GM21619 (cell line): ENCODE measurements at regions not wholly inside any gene's neighbourhood (a gene's known extent, or its start where the extent isn't known, plus 50 kb on each side); places are given as distances from the start of the nearest gene placed in this dataset.
"Not testable (repeated sequence)": the region's sequence is repeated elsewhere in the genome, so short reads cannot be mapped to it uniquely, and the experiment has no call there.

Source experiments
- ATAC-seq: cut with Tn5 transposase; IDR thresholded peaks from one replicate; pipeline ENCODE4 v1.9.1; 2021; ENCODE audit not compliant: unreplicated experiment

DNA sequence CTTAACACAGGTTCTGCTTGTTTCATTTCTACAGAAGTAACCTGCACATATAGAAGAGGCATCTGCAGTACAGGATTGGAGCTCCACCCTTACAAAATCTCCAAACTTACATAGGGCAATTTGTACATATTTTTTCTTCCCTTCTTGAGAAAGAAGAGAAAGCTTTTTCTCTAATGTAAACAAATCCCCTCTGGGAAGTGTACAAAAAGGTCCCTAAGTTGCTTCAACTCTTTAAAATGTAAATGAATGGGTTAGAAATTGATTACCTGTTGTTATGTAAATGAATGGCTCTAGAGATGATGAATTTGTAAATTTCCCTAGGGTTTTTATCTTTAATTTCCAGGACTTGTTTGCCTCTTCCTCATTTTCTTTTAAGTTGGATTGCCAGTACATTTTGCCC, 1183.7 kb downstream of the MRPL39 start:
- ATAC-seq = no peak

DNA sequence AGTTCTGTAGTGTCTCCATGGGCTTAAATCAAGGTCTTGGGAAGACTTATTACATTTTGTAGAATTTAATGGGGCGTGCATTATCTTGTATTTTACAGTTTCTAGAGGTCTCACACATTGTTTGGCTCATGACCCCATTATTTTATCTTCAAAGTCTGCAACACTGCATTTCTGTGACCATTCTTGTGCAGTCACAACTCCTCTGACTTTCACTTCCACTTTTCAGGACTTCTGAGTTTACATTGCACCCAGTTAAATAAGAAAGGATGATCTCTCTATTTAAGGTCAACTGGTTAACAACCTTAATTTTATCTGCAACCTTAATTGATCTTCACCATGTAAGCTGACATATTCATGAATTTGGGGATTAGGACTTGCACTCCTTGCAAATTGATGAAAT, 1186.6 kb downstream of the MRPL39 start:
- no peak for ATAC-seq

DNA sequence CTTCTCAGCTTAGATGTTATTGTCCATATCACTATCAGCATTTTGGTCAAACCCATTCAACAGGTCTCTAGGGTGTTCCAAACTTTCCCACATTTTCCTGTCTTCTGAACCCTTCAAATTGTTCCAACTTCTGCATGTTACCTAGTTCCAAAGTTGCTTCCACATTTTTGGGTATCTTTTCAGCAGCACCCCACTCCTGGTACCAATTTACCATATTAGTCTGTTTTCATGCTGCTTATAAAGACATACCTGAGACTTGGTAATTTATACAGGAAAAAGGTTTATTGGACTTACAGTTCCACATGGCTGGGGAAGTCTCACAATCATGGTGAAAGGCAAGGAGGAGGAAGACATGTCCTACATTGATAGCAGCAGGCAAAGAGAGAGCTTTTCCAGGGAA, 1187.6 kb downstream of the MRPL39 start:
- not testable (repeated sequence) for ATAC-seq

DNA sequence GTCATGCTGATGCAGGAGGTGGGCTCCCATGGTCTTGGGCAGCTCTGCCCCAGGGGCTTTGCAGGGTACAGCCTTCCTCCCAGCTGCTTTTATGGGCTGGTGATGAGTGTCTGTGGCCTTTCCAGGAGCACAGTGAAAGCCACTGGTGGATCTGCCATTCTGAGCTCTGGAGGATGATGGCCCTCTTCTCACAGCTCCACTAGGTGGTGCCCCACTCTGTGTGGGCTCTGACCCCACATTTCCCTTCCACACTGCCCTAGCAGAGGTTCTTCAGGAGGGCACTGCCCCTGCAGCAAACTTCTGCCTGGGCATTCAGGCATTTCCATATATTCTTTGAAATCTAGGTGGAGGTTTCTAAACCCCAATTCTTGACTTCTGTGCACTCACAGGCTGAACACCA, 1188.6 kb downstream of the MRPL39 start:
- ATAC-seq = no peak

DNA sequence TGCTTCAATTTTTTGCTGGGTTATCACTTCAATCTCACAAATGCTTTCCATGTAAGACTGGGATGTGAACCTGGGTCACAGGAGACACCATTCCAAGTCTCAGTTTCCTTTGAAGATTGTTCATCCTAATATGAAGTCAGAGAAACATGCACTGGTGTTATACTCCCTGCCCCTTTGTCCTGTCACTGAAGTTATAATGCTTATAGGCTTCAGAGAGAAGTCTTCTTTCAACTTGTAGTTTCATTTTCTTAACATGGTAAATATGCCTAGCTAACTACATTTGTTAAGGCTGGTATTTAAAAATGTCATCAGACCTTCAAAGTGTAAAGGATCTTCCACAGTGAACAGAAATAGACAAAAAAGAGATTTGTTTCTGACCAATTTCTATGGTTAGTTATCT, 1195.9 kb downstream of the MRPL39 start:
- ATAC-seq = no peak

DNA sequence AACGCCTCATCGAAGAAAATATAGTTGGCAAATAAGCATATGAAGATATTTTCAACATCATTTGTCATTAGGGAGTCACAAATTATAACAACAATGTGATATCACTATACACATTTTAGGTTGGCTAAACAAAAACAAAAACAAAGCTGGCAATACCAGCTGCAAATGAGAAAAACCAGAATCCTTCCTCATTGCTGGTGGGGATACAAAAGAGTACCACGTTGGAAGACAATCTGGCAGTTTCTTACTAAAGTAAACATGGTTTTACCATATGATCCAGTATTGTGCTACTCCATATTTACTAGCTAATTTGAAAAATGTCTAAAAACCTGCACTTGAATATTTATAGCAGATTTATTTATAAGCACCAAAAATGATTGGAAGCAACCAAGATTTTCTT, 1204.1 kb downstream of the MRPL39 start:
- ATAC-seq = no peak

DNA sequence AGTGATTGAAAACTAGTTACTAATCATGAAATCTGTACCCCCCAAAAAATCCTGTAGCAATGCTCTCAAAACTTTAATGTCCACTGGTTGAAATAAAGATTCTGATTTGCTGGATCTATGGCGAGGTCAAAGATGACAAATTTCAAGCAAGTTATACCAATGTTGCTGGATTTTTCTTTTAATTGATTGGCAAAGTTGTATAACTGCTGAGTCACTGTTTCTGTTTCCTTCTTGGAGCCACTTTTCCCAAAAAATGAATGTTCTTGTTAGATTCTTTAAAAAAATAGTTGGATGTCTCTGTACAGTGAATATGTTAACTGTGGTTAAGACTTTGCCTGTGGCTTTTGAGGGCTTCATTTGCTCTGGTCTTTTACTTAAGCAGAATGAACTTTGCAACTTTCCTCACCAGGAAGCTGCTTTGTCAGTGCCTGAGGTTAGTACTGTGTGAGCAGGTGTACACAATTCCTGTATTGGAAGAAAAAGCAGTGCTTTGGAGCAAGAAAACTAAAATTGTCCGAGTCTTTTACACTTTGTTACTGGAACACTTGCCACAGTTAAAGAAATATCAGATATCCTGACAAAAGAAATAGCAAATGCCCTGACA, 1211.9 kb downstream of the MRPL39 start:
- ATAC-seq = no peak

DNA sequence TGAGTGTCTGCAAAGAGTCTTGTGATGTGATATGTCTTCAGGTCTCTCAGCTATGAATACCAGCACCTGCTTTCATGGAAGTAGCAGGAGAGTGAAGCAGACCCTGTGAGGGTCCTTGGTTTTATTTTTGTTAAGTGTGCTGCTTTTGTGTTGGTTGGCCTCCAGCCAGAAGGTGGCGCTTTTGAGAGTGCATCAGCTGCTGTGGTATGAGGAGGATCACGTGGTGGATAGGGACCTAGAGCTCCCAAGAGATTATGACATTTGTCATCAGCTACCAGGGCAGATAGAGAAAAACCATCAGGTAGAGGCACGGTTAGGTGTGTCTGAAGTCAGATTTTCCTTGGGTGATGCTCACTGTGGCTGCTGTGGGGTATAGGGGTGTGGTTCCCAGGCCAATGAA, 1232.1 kb downstream of the MRPL39 start:
- peak; percentile 57 for ATAC-seq

DNA sequence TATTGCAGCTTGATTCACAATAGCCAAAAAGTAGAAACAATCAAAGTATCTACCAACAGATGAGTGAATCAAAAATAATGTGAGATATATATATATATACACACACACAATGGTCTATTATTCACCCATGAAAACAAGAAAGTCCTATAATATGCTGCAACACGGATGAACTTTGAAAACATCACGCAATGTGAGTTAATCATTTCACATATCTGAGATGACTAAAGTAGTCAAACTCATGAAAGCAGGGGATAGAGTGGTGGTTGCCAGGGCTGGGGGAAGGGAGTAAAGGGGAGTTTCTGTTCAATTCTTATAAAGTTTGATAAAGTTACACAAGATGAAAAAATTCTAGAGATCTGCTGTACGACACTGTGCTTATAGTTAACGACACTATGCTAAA, 1234.8 kb downstream of the MRPL39 start:
- ATAC-seq = no peak

DNA sequence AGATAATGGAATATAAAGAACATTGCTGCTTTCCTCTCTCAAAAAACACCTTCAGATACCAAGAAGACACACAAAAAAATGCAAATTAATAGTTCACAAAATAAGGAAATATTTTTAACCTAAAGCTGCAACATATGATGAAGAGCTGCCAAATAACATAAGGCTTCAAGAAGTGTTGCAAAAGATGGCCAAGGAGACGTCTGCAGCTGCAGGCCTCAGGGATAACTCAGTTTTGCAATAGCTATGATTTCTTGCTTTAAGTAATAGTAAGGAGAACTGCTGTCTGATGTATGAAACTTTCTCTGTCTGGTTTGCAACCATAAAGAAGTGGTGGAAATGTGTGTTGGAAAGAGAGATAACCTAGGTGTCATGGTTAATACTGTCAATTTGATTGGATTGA, 1237.5 kb downstream of the MRPL39 start:
- ATAC-seq = no peak

DNA sequence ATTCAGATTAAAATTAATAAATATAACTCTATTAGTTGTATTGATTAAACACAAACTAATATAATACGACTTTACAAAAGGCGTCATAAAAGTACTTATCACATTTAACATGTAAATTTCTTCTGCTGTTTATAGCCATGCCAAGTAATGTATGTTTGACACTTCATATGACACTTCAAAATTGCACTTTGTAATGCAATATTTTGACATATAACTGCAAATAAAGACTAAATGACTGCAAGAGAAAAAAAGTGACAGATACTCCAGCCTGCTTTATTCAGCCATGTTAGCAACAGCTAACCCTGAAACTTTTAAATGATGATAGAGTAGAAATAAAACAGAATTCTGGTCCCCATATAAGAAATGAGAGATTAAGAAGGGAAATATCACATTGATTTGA, 1238.0 kb downstream of the MRPL39 start:
- no peak for ATAC-seq

DNA sequence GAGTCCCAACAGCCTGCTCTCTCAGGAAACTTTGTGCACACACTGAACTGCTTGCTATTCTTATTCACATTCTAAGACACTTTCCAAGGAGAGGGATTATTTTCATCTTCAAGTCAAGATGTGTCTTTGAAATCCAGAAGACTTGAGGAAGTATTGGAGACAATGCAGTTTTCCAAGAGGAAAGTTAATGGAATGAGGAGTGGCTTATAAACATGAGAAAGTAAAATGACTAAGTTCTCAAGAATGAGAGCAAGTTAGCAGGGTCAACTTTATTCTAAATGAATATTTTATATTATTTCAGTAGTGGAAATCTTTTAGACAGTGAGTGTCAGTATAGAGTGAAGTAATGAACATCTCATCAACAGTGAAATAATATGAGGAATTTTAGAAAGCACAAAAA, 1239.3 kb downstream of the MRPL39 start:
- ATAC-seq = no peak

DNA sequence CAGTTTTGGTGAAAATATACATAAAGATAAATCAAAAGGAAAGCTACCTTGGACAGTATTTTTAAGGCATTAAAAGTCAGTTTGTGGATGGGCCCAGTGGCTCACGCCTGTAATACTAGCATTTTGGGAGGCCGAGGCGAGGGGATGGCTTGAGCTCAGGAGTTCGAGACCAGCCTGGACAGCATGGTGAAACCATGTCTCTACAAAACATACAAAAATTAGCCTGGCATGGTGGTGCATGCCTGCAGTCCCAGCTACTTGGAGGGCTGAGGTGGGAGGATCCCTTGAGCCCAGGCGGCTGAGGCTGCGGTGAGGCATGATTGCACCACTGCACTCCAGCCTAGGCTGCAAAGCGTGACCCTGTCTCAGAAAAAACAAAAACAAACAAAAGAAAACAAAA, 1253.8 kb downstream of the MRPL39 start:
- no peak for ATAC-seq

DNA sequence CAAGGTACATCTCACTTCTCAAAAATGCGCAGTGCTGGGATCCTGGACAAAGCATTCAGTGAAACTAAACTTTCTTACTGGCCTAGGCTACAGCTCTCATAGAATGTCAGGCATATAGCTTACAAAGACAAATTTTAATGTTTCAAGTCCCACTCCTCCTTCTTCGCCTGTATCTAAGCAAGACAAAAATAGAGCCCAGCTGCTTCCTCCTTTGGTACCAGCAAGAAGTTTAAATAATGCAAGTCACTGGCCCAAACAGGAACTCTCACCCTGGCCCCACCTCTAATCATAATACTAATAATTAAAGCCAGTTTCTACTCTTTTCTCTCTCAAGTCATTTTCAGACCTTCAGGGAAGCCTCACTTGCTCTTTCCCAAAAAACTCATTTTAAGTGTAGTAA, 1267.9 kb downstream of the MRPL39 start:
- ATAC-seq = no peak

DNA sequence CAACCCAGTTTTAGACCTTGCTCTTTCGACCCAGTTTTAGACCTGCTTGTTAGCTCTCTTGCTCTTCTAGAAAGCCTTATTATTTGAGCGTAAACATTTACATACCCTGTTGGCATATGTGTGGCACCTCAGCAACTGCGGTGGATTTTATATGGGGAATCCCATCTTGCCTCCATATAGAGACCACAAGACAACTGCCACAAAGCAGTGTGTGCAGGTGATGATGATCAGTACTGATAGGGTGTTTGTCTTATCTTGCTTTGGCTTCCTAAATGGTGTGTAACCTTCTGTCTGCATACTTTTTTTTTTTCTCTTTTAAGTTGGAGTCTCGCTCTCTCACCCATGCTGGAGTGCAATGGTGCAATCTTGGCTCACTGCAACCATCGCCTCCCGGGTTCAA, 1270.8 kb downstream of the MRPL39 start:
- ATAC-seq = no peak

DNA sequence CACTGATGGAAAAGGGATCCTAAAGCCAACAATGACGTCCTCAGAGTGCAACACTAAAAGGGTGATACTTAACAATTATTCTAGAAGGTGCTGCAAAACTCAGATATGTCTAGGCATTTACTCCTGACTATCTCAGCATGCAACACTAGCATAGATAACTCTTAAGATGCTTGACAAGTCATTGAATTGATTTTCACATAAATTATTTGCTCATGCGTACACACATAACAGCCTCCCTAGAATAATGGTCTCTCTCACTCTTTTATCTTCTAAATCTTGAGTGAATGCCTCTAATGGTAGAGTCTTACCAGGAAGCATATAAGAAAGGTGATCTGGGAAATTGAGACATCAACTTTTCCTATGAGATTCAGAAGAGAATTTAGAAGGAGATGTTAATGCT, 1283.7 kb downstream of the MRPL39 start:
- no peak for ATAC-seq

DNA sequence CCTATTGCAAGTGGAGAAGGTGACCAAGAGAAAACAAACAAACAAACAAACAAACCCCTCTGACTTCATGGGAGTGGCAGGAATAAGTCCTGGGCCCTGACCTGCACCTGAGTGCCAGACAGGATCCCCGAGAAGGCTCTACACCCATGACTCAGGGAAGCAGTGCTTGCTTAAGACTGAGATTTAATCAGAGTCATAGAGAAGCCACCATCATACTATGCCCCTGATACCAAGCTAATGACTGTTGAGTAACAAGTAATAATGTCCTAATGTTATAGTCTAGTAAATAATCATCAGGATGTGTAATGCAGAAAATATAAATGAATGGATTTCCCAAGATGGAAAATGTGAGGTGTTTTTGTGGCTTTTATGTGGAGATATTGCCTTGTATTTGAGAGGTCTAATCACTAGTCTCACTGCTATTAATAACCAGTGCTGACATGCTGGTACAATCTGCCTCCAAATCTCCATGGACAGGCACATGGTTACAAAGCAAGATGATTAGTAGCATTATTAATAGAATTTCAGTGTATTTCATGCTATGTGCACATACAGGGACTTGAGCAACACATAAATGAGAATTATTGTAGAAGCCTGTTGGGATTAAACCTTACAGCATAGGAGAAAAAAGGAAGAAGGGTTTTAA, 1290.9 kb downstream of the MRPL39 start:
- ATAC-seq = no peak

DNA sequence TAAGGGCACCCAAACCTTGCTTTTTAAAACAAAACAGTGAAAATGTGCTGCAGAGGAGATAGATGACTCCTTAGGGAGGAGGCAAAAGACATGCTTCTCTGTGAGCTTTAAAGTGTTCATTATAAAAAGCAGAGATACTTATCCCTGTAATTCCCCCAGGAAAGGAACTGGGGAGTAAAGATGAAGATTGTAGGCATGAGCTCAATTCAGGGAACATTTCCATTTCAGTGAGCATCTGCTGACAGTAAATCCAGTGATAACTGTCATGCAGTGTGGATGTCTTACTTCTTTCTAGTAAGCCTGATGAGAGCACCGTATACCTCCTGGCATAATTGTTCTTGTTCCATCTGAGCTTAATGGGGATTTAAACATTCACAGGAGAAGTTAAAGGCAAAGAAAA, 1296.5 kb downstream of the MRPL39 start:
- no peak for ATAC-seq

DNA sequence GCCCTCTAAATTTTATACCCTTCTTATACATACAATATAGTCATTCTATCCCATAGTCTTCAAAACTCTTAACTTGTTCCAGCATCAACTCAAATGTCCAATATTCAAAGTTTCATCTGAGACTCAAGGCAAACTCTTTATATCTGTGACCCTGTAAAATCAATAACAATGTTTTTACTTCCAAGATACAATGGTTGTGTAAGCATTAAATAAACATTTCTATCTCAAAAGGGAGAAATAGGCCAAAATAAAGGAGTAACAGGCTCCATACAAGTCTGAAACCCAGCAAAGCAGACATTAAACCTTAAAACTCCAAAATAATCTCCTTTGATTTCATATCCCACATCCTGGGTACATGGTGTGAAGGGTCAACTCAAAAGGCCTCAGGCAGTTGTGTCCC, 1299.1 kb downstream of the MRPL39 start:
- ATAC-seq = no peak

DNA sequence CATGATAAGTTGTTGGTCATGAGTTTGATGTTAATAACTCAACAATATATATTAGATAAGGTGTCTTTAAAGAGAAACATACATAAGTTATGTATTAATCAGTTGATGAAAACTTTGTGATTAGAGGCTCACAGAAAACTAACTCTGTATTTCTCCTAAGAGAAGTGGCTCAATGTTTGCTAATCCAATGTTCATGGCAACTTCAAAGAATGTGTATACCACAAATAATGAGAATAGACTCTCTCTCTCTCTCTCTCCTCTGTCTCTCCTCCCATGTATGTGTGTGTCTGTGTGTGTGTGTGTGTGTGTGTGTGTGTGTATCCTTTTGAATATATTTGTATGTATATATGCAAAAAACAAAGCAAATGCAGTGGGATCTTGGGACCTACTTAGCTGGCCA, 1304.9 kb downstream of the MRPL39 start:
- ATAC-seq = no peak

DNA sequence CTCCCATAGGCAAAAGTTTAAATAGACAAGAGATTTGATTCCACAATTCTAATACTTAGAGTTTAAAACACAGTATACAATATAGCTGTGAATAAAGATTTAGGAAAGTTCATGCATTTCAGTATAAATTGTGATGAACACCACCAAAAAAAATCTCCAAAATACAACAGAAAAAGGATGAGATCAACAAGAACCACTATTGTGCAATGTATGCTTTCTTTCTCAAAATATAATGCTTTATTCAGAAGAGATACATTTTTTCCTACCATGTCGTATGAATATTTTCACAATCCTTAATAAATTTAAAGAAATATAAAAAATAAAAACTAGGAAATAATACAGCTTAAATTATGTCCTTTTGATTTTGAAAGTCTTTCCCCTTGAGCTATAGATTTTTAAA, 1309.2 kb downstream of the MRPL39 start:
- ATAC-seq = no peak

DNA sequence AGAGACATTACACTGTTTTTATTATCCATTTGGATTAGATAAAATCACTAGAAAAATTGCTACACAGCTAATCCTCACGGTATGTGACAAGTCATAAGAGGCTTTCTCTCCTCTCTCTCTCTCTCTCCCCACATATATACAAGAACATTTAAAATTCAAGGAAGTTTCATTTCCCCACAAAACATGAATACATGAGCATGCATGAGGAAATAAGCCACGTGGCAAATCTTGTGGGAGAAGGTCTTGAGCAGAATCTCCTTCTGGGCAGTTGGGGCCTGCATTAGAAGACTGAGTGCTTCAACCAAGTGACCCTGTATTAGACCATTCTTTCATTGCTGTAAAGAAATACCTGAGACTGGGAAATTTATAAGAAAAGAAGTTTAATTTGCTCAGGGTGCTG, 1313.1 kb downstream of the MRPL39 start:
- no peak for ATAC-seq

DNA sequence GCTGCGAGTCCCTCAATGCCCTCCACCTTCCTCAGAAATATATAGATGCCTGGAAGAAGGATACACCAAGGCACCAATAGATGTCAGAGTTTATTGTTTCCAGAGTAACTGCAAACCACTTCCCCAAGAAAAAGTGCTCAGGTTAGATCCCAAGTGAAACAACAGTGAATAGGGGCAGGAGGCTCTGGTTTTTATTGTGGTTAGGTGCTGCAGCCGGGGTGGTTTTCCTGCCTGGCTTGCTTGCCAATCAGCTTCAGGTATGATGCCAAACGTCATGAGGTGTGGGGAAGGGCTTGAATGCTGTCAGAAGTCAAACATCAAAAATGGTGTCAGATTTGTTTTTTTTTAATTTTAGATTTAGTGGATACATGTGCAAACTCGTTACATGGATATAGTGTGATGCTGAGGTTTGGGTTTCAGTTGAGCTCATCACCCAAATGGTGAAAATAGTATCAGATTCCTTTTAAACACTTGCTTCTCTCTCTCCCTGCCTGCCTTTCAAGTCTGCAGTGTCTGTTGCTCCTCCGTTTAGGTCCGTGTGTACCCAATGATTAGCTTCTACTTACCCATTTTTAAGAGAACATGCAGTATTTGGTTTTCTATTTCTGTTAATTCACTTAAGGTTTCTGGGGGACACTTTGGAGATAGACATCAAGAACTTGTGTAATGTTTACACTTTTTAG, 1317.0 kb downstream of the MRPL39 start:
- ATAC-seq = no peak
